H1 (cell line): ENCODE measurements at regions not wholly inside any gene's neighbourhood (a gene's known extent, or its start where the extent isn't known, plus 50 kb on each side); places are given as distances from the start of the nearest gene placed in this dataset.

Experiments
- CBX8 ChIP-seq: fragments of 300-800, 300-1000 bp; sonication (generic); IDR thresholded peaks from 2 replicates; pipeline ENCODE4 v1.7.1; 2016; ENCODE audit warnings: low read depth, low read length, borderline replicate concordance
- CEBPB ChIP-seq: IDR thresholded peaks from 2 replicates; pipeline ENCODE4 v1.6.1; 2012; ENCODE audit warnings: low read depth, low read length
- EP300 ChIP-seq, 2 experiments: IDR thresholded peaks; 1 replicate in 1 of 2; 2 replicates in 1 of 2; pipeline ENCODE4 v1.6.1; 2011 to 2012; ENCODE audit warnings: low read depth in 2 of 2, low read length in 2 of 2, mild to moderate bottlenecking in 2 of 2, borderline replicate concordance in 1 of 2, inconsistent platforms in 1 of 2, moderate library complexity in 1 of 2
- POLR2A ChIP-seq, 2 experiments: IDR thresholded peaks; 1 replicate in 1 of 2; 2 replicates in 1 of 2; pipeline ENCODE4 v1.6.1; 2011; ENCODE audit warnings: low read depth in 2 of 2, low read length in 2 of 2, mild to moderate bottlenecking in 2 of 2; ENCODE audit errors: control extremely low read depth in 1 of 2
- SIN3A ChIP-seq, 2 experiments: IDR thresholded peaks in 1 of 2; conservative IDR thresholded peaks in 1 of 2; 2 replicates each; pipeline ENCODE4 v1.6.1; 2011 to 2012; ENCODE audit warnings: low read length in 2 of 2, improper control_type of control experiment in 1 of 2, low read depth in 1 of 2, mild to moderate bottlenecking in 1 of 2
- TCF12 ChIP-seq: IDR thresholded peaks from 2 replicates; pipeline ENCODE4 v1.6.1; 2011; ENCODE audit warnings: low read depth, mild to moderate bottlenecking, low read length
- TEAD4 ChIP-seq: IDR thresholded peaks from 2 replicates; pipeline ENCODE4 v1.6.1; 2012; ENCODE audit warnings: low read depth, low read length, inconsistent platforms, mixed read lengths
- YY1 ChIP-seq: IDR thresholded peaks from 2 replicates; pipeline ENCODE4 v1.6.1; 2011; ENCODE audit warnings: low read depth, mild to moderate bottlenecking, low read length
- TF ChIP-seq, protein P1 (sequence below), 3 experiments: IDR thresholded peaks; 1 replicate in 2 of 3; 2 replicates in 1 of 3; pipeline versions ENCODE4 v1.5.1 to v1.6.1; 2011; ENCODE audit warnings: low read length in 3 of 3, mild to moderate bottlenecking in 3 of 3, inconsistent platforms in 2 of 3, low read depth in 1 of 3, moderate library complexity in 1 of 3; ENCODE audit not compliant: insufficient read depth in 1 of 3; ENCODE audit errors: control extremely low read depth in 1 of 3

DNA sequence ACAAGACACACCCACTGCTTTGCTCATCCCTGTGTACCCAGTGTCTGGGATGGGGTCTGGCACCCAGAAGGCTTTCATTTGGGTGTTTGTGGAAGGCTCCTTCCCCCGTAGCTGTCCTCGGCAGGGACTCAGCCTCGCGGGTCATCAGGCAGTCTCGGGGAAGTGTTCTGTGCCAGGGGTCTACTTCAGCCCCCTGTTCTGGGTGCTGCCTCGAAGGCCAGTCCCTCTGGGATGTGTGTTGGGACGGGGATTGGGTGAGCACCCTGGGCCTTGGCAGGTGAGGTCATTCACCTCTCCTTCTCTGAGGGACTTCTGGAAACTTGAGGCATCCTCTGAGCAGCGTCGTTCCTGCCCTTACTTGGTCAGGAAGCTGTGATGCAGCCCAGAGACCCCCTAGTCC is 65.5 kb downstream of the RPUSD4 start:
- no peak for TF ChIP-seq CEBPB
- TF ChIP-seq CBX8 = no peak
- TF ChIP-seq, protein P1, sequence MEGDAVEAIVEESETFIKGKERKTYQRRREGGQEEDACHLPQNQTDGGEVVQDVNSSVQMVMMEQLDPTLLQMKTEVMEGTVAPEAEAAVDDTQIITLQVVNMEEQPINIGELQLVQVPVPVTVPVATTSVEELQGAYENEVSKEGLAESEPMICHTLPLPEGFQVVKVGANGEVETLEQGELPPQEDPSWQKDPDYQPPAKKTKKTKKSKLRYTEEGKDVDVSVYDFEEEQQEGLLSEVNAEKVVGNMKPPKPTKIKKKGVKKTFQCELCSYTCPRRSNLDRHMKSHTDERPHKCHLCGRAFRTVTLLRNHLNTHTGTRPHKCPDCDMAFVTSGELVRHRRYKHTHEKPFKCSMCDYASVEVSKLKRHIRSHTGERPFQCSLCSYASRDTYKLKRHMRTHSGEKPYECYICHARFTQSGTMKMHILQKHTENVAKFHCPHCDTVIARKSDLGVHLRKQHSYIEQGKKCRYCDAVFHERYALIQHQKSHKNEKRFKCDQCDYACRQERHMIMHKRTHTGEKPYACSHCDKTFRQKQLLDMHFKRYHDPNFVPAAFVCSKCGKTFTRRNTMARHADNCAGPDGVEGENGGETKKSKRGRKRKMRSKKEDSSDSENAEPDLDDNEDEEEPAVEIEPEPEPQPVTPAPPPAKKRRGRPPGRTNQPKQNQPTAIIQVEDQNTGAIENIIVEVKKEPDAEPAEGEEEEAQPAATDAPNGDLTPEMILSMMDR (IDR thresholded peaks at IDR 0.05; ENCODE audit: control extremely low read depth in 1 of 3, insufficient read depth in 1 of 3, low read depth in 1 of 3, low read length in 3 of 3) = no peak
- no peak for TF ChIP-seq TCF12
- TF ChIP-seq POLR2A (IDR thresholded peaks at IDR 0.05; ENCODE audit: control extremely low read depth in 1 of 2, low read depth in 2 of 2, low read length in 2 of 2) = no peak
- no peak for TF ChIP-seq EP300 (IDR thresholded peaks at IDR 0.05; ENCODE audit: borderline replicate concordance in 1 of 2, low read depth in 2 of 2, low read length in 2 of 2)
- no peak for TF ChIP-seq SIN3A (conservative IDR thresholded peaks at IDR 0.05 in 1 of 2, IDR thresholded peaks at IDR 0.05 in 1 of 2; ENCODE audit: low read depth in 1 of 2, low read length in 2 of 2)
- no peak for TF ChIP-seq TEAD4
- no peak for TF ChIP-seq YY1
